Adrenal gland (tissue), 5 donors: ENCODE measurements at regions not wholly inside any gene's neighbourhood (a gene's known extent, or its start where the extent isn't known, plus 50 kb on each side); places are given as distances from the start of the nearest gene placed in this dataset.

Experiments
- POLR2A ChIP-seq, 2 donors: fragments of 450-650 bp; IDR thresholded peaks; one replicate each; pipeline ENCODE4 v1.6.1; 2017; ENCODE audit warnings: antibody characterized with exemption in 2 of 2, mild to moderate bottlenecking in 2 of 2, moderate library complexity in 1 of 2
- TF ChIP-seq, protein P1 (sequence below), 6 experiments: fragments of 450-650 bp in 4 of 6; fragments of 200-600 bp in 2 of 6; sonication (generic) in 1 of 6; IDR thresholded peaks; 1 replicate in 5 of 6; 2 replicates in 1 of 6; pipeline versions ENCODE4 v1.5.1 to v1.8.0; 2016 to 2021; ENCODE audit warnings: antibody characterized with exemption in 6 of 6, mild to moderate bottlenecking in 2 of 6, moderate library complexity in 1 of 6
- donor health status: DM: no; HTN: no; CAD: no.

DNA sequence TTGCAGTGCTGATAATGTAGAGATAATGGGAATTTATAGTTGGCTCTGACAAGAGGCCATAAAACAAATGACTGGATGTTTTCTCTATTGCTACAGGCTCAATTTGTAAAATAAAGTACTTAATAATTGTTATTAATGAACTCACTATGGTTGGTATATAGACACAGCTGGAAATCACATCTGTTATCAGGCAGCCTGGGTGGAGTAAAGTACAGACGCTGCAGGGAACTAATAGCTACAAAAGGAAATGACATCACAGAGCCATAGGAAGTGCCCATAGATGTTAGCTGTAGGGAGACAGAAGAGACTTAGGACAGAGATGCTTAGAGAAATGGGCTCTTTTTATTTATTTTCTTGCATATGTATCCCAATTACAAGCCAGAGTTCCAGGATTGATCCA, 81.0 kb upstream of the SNX19 start:
- TF ChIP-seq, protein P1, sequence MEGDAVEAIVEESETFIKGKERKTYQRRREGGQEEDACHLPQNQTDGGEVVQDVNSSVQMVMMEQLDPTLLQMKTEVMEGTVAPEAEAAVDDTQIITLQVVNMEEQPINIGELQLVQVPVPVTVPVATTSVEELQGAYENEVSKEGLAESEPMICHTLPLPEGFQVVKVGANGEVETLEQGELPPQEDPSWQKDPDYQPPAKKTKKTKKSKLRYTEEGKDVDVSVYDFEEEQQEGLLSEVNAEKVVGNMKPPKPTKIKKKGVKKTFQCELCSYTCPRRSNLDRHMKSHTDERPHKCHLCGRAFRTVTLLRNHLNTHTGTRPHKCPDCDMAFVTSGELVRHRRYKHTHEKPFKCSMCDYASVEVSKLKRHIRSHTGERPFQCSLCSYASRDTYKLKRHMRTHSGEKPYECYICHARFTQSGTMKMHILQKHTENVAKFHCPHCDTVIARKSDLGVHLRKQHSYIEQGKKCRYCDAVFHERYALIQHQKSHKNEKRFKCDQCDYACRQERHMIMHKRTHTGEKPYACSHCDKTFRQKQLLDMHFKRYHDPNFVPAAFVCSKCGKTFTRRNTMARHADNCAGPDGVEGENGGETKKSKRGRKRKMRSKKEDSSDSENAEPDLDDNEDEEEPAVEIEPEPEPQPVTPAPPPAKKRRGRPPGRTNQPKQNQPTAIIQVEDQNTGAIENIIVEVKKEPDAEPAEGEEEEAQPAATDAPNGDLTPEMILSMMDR (IDR thresholded peaks at IDR 0.05), result no peak
- no peak for TF ChIP-seq POLR2A (IDR thresholded peaks at IDR 0.05)
